Ishikawa (cell line): ENCODE measurements at regions not wholly inside any gene's neighbourhood (a gene's known extent, or its start where the extent isn't known, plus 50 kb on each side); places are given as distances from the start of the nearest gene placed in this dataset.

Experiments used
- CEBPB ChIP-seq: IDR thresholded peaks from 2 replicates; pipeline ENCODE4 v1.6.1; 2012
- CREB1 ChIP-seq: IDR thresholded peaks from 2 replicates; pipeline ENCODE4 v1.6.1; 2012; ENCODE audit warnings: low read depth
- EGR1 ChIP-seq: IDR thresholded peaks from 2 replicates; pipeline ENCODE4 v1.6.1; 2012
- EP300 ChIP-seq: IDR thresholded peaks from 2 replicates; pipeline ENCODE4 v1.6.1; 2012; ENCODE audit warnings: borderline replicate concordance
- FOXM1 ChIP-seq: IDR thresholded peaks from 2 replicates; pipeline ENCODE4 v1.6.1; 2012; ENCODE audit warnings: low read depth, borderline replicate concordance
- MAX ChIP-seq: IDR thresholded peaks from 2 replicates; pipeline ENCODE4 v1.6.1; 2012
- NFIC ChIP-seq: IDR thresholded peaks from 2 replicates; pipeline ENCODE4 v1.6.1; 2012
- RAD21 ChIP-seq: IDR thresholded peaks from 2 replicates; pipeline ENCODE4 v1.6.1; 2012; ENCODE audit warnings: low read depth
- REST ChIP-seq: IDR thresholded peaks from 2 replicates; pipeline ENCODE4 v1.6.1; 2012; ENCODE audit warnings: low read depth, mild to moderate bottlenecking
- TAF1 ChIP-seq: IDR thresholded peaks from 2 replicates; pipeline ENCODE4 v1.6.1; 2012; ENCODE audit warnings: low read depth, mild to moderate bottlenecking
- TCF12 ChIP-seq: IDR thresholded peaks from 2 replicates; pipeline ENCODE4 v1.6.1; 2012; ENCODE audit warnings: low read depth
- TEAD4 ChIP-seq: IDR thresholded peaks from 2 replicates; pipeline ENCODE4 v1.6.1; 2012
- USF1 ChIP-seq: IDR thresholded peaks from 2 replicates; pipeline ENCODE4 v1.6.1; 2012
- YY1 ChIP-seq: IDR thresholded peaks from 2 replicates; pipeline ENCODE4 v1.6.1; 2012; ENCODE audit warnings: low read depth
- ZBTB7A ChIP-seq: IDR thresholded peaks from 2 replicates; pipeline ENCODE4 v1.6.1; 2012; ENCODE audit warnings: low read depth

GRCh38 chr15:26166429-26166828 is 303.3 kb upstream of the ATP10A start:
- TF ChIP-seq TAF1 (no peak), FOXM1 (no peak), TCF12 (no peak)

GRCh38 chr15:26165546-26165945 is 302.4 kb upstream of the ATP10A start:
- TF ChIP-seq FOXM1 (no peak), YY1 (no peak), EGR1 (no peak), EP300 (no peak), TCF12 (no peak), RAD21 (no peak), REST (no peak), CREB1 (no peak), TAF1 (no peak), USF1 (no peak), ZBTB7A (no peak), CEBPB (no peak), MAX (no peak), TEAD4 (no peak), NFIC (no peak)

GRCh38 chr15:26160343-26160742 is 297.2 kb upstream of the ATP10A start:
- TF ChIP-seq FOXM1, result no peak
- TF ChIP-seq TEAD4, result no peak
- TF ChIP-seq REST, result no peak
- TF ChIP-seq TAF1, result no peak
- no peak for TF ChIP-seq YY1
- no peak for TF ChIP-seq NFIC
- no peak for TF ChIP-seq CEBPB
- TF ChIP-seq ZBTB7A, result no peak
- no peak for TF ChIP-seq CREB1
- TF ChIP-seq EP300, result no peak
- no peak for TF ChIP-seq MAX
- no peak for TF ChIP-seq TCF12
- TF ChIP-seq EGR1, result no peak
- TF ChIP-seq USF1, result no peak

- no peak for TF ChIP-seq TAF1
- TF ChIP-seq MAX, result no peak
- TF ChIP-seq USF1, result no peak
- no peak for TF ChIP-seq CEBPB
- TF ChIP-seq ZBTB7A, result no peak
- no peak for TF ChIP-seq YY1
- no peak for TF ChIP-seq FOXM1
- TF ChIP-seq EGR1, result no peak
- TF ChIP-seq NFIC, result no peak
- no peak for TF ChIP-seq RAD21
- no peak for TF ChIP-seq TCF12
- no peak for TF ChIP-seq CREB1
- TF ChIP-seq TEAD4, result no peak
- no peak for TF ChIP-seq REST
- TF ChIP-seq EP300, result no peak
Measured at GRCh38 chr15:26158176-26158575, 295.0 kb upstream of the ATP10A start.
